Fibroblast of mammary gland (primary cell): ENCODE measurements at regions not wholly inside any gene's neighbourhood (a gene's known extent, or its start where the extent isn't known, plus 50 kb on each side); places are given as distances from the start of the nearest gene placed in this dataset.
"Not testable (repeated sequence)": the region's sequence is repeated elsewhere in the genome, so short reads cannot be mapped to it uniquely, and the experiment has no call there.

Experiments used
- DNase-seq: peaks from one replicate; pipeline ENCODE4 v3.0.0-alpha.2; 2010; ENCODE audit warnings: low read depth
- H3K4me3 ChIP-seq: 2 replicates; pipeline ENCODE4 v1.5.1; 2011; ENCODE audit warnings: low read depth, mild to moderate bottlenecking, low read length, moderate library complexity; ENCODE audit not compliant: control insufficient read depth
- CTCF ChIP-seq: conservative IDR thresholded peaks from 2 replicates; pipeline ENCODE4 v1.5.1; 2011; ENCODE audit warnings: low read depth, low read length, inconsistent platforms; ENCODE audit not compliant: control insufficient read depth, insufficient read depth

GRCh38 chr11:15346907-15347306, 232.2 kb downstream of the INSC start:
- no peak overlapping the region for H3K4me3 ChIP-seq
- DNase-seq, result peak; percentile 2
- no peak for TF ChIP-seq CTCF

- no peak overlapping the region for H3K4me3 ChIP-seq
- TF ChIP-seq CTCF, result no peak
These were observed 233.4 kb downstream of the INSC start for GRCh38 chr11:15347969-15348734.

GRCh38 chr11:15349413-15349812, 234.7 kb downstream of the INSC start:
- DNase-seq, result no peak
- H3K4me3 ChIP-seq, result no peak overlapping the region
- TF ChIP-seq CTCF, result no peak

More at GRCh38 chr11:15347969-15348734, 233.4 kb downstream of the INSC start:
- DNase-seq, result no peak

GRCh38 chr11:15361316-15361715, 246.6 kb downstream of the INSC start:
- TF ChIP-seq CTCF, result no peak
- DNase-seq, result no peak
- no peak overlapping the region for H3K4me3 ChIP-seq

GRCh38 chr11:15365286-15365685, 250.6 kb downstream of the INSC start:
- not testable (repeated sequence) for DNase-seq, H3K4me3 ChIP-seq

- no peak for DNase-seq
- TF ChIP-seq CTCF, result no peak
- no peak overlapping the region for H3K4me3 ChIP-seq
These were observed 253.0 kb downstream of the INSC start for GRCh38 chr11:15367695-15368094.

GRCh38 chr11:15370495-15371147, 255.9 kb downstream of the INSC start:
- no peak for TF ChIP-seq CTCF
- no peak for DNase-seq
- no peak overlapping the region for H3K4me3 ChIP-seq
